ENCODE measurements at regions not wholly inside any gene's neighbourhood (a gene's known extent, or its start where the extent isn't known, plus 50 kb on each side); places are given as distances from the start of the nearest gene placed in this dataset.
A peak's percentile ranks its signal among the peaks of the same experiment; 100 is the strongest.

DNA sequence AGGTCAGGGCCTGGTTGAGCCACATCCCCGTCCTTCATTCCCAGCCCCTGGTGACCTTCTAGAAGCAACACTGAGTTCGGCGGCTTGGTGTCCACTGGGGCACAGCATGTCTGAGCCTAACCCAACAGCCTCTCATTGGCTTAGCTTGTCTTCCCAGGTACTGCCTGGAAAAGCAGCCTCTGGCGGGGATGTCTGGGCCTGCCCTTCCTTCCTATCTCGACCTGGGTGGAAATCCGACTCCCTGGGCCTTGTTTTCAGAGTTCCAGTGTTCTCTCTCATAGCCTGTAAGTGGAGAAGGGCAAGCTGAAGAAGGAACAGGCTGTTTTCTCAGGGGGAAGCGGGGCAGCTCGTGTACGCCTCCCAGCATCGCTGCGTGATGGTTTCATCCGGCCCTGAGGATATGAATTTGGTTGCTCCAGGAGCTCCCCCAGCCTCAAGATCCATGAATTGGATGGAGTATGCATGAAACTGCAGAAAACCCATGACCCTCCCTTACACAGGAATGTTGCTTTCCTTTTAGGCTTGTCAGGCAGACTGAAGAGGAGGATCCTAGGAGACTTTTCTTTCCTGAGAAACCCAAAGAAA lies 116.5 kb upstream of the IRF2BP2 start (continued):
- TF ChIP-seq, protein P1, sequence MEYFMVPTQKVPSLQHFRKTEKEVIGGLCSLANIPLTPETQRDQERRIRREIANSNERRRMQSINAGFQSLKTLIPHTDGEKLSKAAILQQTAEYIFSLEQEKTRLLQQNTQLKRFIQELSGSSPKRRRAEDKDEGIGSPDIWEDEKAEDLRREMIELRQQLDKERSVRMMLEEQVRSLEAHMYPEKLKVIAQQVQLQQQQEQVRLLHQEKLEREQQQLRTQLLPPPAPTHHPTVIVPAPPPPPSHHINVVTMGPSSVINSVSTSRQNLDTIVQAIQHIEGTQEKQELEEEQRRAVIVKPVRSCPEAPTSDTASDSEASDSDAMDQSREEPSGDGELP (CRISPR knock-in tag; IDR thresholded peaks at IDR 0.05; ENCODE audit: borderline replicate concordance), result peak; percentile 3; the same call in 1 of the 2 replicates
- TF ChIP-seq ZNF766 (CRISPR knock-in tag; conservative IDR thresholded peaks at IDR 0.05), result 0 out of 2 replicates have a peak, but pooled peaks have one; percentile 44
- TF ChIP-seq MCM5 (IDR thresholded peaks at IDR 0.05; ENCODE audit: low read depth), result no peak
- no peak for TF ChIP-seq SRSF1 (IDR thresholded peaks at IDR 0.05; ENCODE audit: low read depth, low read length)
- no peak for TF ChIP-seq MXI1 (IDR thresholded peaks at IDR 0.05; ENCODE audit: low read depth, low read length)
- no peak for TF ChIP-seq ZBTB26 (CRISPR knock-in tag; IDR thresholded peaks at IDR 0.05)
- no peak for TF ChIP-seq RFX7 (CRISPR knock-in tag; IDR thresholded peaks at IDR 0.05)
- no peak for TF ChIP-seq ILF3 (IDR thresholded peaks at IDR 0.05; ENCODE audit: borderline replicate concordance)
- no peak for TF ChIP-seq NR2C1 (IDR thresholded peaks at IDR 0.05)
- no peak for TF ChIP-seq NR2C1 (tag; IDR thresholded peaks at IDR 0.05)
- no peak for TF ChIP-seq PML (IDR thresholded peaks at IDR 0.05; ENCODE audit: low read length)
- no peak for TF ChIP-seq NR2C2 (CRISPR knock-in tag; IDR thresholded peaks at IDR 0.05)
- no peak for TF ChIP-seq NR2C2 (tag; IDR thresholded peaks at IDR 0.05)
- no peak for TF ChIP-seq MAFK (IDR thresholded peaks at IDR 0.05; ENCODE audit: low read length)
- no peak for TF ChIP-seq PHF21A (IDR thresholded peaks at IDR 0.05; ENCODE audit: borderline replicate concordance, low read depth)
- 0 out of 2 replicates have a peak, but pooled peaks have one; percentile 58 for TF ChIP-seq ZNF76 (CRISPR knock-in tag; IDR thresholded peaks at IDR 0.05; ENCODE audit: borderline replicate concordance)
- TF ChIP-seq PRMT5 (CRISPR knock-in tag; IDR thresholded peaks at IDR 0.05), result no peak
- TF ChIP-seq NFATC3 (IDR thresholded peaks at IDR 0.05), result no peak
- TF ChIP-seq RREB1 (CRISPR knock-in tag; IDR thresholded peaks at IDR 0.05), result 0 out of 2 replicates have a peak, but pooled peaks have one; percentile 54
- TF ChIP-seq ZNF232 (CRISPR knock-in tag; IDR thresholded peaks at IDR 0.05), result no peak
- TF ChIP-seq ILK (tag; IDR thresholded peaks at IDR 0.05; ENCODE audit: borderline replicate concordance, low read depth), result no peak
- no peak for TF ChIP-seq FOXJ3 (CRISPR knock-in tag; IDR thresholded peaks at IDR 0.05)
- TF ChIP-seq HNRNPL (IDR thresholded peaks at IDR 0.05; ENCODE audit: low read depth, low read length), result no peak

Measured in K562 (cell line).